ENCODE measurements at regions not wholly inside any gene's neighbourhood (a gene's known extent, or its start where the extent isn't known, plus 50 kb on each side); places are given as distances from the start of the nearest gene placed in this dataset.

DNA sequence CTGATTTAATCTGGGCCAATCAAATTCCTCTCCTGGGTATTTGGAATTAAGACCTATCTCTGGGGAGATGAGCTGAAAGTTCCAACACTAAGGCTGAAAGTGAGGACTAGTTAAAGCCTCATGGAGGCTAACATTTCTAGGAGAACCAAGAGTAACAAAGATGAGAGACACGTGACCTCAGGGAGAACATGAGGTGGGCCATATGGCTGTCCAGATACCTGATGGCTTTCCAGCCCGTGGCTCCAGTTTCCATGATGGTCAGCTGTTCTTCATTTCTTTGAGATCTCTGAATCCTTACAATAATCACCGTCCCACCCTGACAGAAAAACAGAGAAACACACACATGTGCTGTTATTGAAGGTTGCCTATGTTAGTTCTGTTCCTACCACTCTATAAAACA, 66.1 kb downstream of the LEPR start:
- Mint-ChIP-seq H3K27ac (ENCODE audit: low read depth) (no peak overlapping the region), H3K36me3 (ENCODE audit: insufficient read depth) (no peaks in the 10 kb centered on the region), H3K4me3 (no peak overlapping the region), H3K9me3 (no peaks in the 10 kb centered on the region), H3K4me1 (no peaks in the 10 kb centered on the region), H3K27me3 (no peaks in the 10 kb centered on the region)
- no peak for ATAC-seq (replicated peaks; ENCODE audit: extremely low read depth, poor library complexity, severe bottlenecking)
- no peak for DNase-seq (ENCODE audit: low spot score in 2 of 2)

DNA sequence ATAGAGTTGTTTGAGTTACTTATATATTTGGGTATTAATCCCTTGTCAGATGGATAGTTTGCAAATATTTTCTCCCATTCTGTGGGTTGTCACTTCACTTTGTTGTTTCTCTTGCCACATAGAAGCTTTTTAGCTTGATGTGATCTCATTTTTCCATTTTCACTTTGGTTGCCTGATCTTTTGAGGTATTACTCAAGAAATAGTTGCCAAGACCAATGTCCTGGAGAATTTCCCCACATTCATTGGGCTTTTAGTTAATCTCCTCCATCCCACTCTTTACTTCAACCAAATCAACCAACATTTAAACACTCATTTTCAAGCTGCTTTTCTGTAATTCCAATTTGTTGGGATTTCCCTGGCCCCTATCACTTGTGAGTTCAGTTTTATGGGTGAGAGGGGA, 69.0 kb downstream of the LEPR start:
- no peak for ATAC-seq (replicated peaks; ENCODE audit: extremely low read depth, poor library complexity, severe bottlenecking)
- H3K27ac Mint-ChIP-seq (ENCODE audit: low read depth), result no peak overlapping the region
- DNase-seq (ENCODE audit: low spot score in 2 of 2), result no peak
- H3K4me3 Mint-ChIP-seq, result no peak overlapping the region
- no peaks in the 10 kb centered on the region for H3K36me3 Mint-ChIP-seq (ENCODE audit: insufficient read depth)
- no peaks in the 10 kb centered on the region for H3K4me1 Mint-ChIP-seq
- H3K9me3 Mint-ChIP-seq, result no peaks in the 10 kb centered on the region
- no peaks in the 10 kb centered on the region for H3K27me3 Mint-ChIP-seq

- Mint-ChIP-seq H3K36me3 (ENCODE audit: insufficient read depth) (no peaks in the 10 kb centered on the region), H3K27ac (ENCODE audit: low read depth) (no peak overlapping the region), H3K27me3 (no peaks in the 10 kb centered on the region), H3K9me3 (no peaks in the 10 kb centered on the region), H3K4me1 (no peaks in the 10 kb centered on the region), H3K4me3 (no peak overlapping the region)
- ATAC-seq (replicated peaks; ENCODE audit: extremely low read depth, poor library complexity, severe bottlenecking), result no peak
- no peak for DNase-seq (ENCODE audit: low spot score in 2 of 2)
Observed at GRCh38 chr1:65490231-65491009, 70.0 kb downstream of the LEPR start.

GRCh38 chr1:65491472-65491871, 71.0 kb downstream of the LEPR start:
- H3K36me3 Mint-ChIP-seq (ENCODE audit: insufficient read depth), result no peaks in the 10 kb centered on the region
- no peak overlapping the region for H3K4me3 Mint-ChIP-seq
- no peaks in the 10 kb centered on the region for H3K9me3 Mint-ChIP-seq
- H3K27me3 Mint-ChIP-seq, result no peaks in the 10 kb centered on the region
- no peak overlapping the region for H3K27ac Mint-ChIP-seq (ENCODE audit: low read depth)
- H3K4me1 Mint-ChIP-seq, result no peaks in the 10 kb centered on the region
- DNase-seq (ENCODE audit: low spot score in 2 of 2) (no peak), ATAC-seq (replicated peaks; ENCODE audit: extremely low read depth, poor library complexity, severe bottlenecking) (no peak)

- DNase-seq (ENCODE audit: low spot score in 2 of 2) (no peak), ATAC-seq (replicated peaks; ENCODE audit: extremely low read depth, poor library complexity, severe bottlenecking) (no peak)
- Mint-ChIP-seq H3K27ac (ENCODE audit: low read depth) (no peak overlapping the region), H3K27me3 (no peaks in the 10 kb centered on the region), H3K4me1 (no peaks in the 10 kb centered on the region), H3K36me3 (ENCODE audit: insufficient read depth) (no peaks in the 10 kb centered on the region), H3K9me3 (no peaks in the 10 kb centered on the region), H3K4me3 (no peak overlapping the region)
Observed at GRCh38 chr1:65493802-65494201, 73.3 kb downstream of the LEPR start.

DNA sequence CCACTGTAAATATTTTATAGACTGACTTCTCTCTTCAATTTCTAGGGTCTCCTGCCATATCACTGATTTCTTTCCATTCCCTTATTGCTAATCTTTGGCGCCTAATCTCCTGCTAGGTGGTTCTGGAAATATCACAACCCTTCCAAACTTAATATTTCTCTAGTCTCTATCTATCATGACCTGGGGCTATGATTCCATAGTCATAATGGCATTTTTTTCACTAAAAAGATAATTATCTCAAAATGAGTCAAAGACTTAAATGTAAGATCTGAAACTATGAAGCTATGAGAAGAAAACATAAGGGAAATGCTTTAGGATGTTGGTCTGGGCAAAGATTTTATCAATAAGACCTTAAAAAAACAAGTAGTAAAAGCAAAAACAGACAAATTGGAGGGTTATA, 74.2 kb downstream of the LEPR start:
- ATAC-seq (replicated peaks; ENCODE audit: extremely low read depth, poor library complexity, severe bottlenecking) (no peak), DNase-seq (ENCODE audit: low spot score in 2 of 2) (no peak)
- H3K4me1 Mint-ChIP-seq, result no peaks in the 10 kb centered on the region
- H3K27me3 Mint-ChIP-seq, result no peaks in the 10 kb centered on the region
- H3K4me3 Mint-ChIP-seq, result no peak overlapping the region
- no peaks in the 10 kb centered on the region for H3K9me3 Mint-ChIP-seq
- no peak overlapping the region for H3K27ac Mint-ChIP-seq (ENCODE audit: low read depth)
- no peaks in the 10 kb centered on the region for H3K36me3 Mint-ChIP-seq (ENCODE audit: insufficient read depth)

DNA sequence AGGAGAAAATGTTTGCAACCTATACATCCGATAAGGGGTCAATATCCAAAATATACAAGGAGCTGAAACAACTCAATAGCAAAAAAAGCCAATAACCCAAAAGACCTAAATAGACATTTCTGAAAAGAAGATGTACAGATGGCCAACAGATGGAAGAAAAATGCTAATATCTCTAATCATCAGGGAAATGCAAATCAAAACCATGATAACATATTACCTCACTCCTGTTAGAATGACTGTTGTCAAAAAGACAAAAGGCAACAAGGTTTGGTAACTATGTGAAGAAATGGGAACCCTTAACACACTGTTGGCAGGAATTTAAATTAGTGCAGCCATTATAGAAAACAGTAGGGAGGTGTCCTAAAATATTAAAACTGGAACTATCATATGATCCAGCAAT, 74.7 kb downstream of the LEPR start:
- H3K27ac Mint-ChIP-seq (ENCODE audit: low read depth), result no peak overlapping the region
- ATAC-seq (replicated peaks; ENCODE audit: extremely low read depth, poor library complexity, severe bottlenecking) (no peak), DNase-seq (ENCODE audit: low spot score in 2 of 2) (no peak)
- no peak overlapping the region for H3K4me3 Mint-ChIP-seq
- H3K9me3 Mint-ChIP-seq, result no peaks in the 10 kb centered on the region
- no peaks in the 10 kb centered on the region for H3K27me3 Mint-ChIP-seq
- no peaks in the 10 kb centered on the region for H3K4me1 Mint-ChIP-seq
- H3K36me3 Mint-ChIP-seq (ENCODE audit: insufficient read depth), result no peaks in the 10 kb centered on the region

DNA sequence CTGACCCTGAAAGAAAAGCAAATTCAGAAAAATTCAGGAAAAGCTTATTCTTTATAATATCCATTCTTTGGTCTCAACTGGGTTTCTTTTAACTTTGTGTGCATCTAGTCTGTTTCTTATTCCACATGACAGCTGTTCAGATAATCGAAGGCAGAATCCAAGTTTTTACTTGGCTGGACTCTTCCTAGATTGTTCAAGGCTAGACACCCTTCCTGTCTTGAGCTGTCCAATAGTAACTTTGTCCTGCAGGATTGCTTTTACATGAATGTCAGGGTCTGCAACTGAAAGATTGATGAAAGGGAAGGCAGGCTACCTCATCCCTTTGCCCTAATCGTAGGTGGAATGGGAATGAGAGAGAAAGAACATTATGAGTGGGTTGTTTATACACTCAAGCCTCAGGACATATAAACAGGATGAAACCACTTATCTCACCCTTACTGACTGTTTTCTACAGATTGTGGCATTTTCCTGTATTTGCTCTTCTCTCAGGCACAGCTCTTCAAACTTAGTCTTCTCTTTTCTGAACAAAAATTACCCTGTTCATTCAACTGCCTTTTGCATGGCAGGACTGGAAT, 76.9 kb downstream of the LEPR start:
- DNase-seq (ENCODE audit: low spot score in 2 of 2) (no peak), ATAC-seq (replicated peaks; ENCODE audit: extremely low read depth, poor library complexity, severe bottlenecking) (no peak)
- Mint-ChIP-seq H3K4me1 (no peaks in the 10 kb centered on the region), H3K36me3 (ENCODE audit: insufficient read depth) (no peaks in the 10 kb centered on the region), H3K27me3 (no peaks in the 10 kb centered on the region), H3K27ac (ENCODE audit: low read depth) (no peak overlapping the region), H3K4me3 (no peak overlapping the region), H3K9me3 (no peaks in the 10 kb centered on the region)

DNA sequence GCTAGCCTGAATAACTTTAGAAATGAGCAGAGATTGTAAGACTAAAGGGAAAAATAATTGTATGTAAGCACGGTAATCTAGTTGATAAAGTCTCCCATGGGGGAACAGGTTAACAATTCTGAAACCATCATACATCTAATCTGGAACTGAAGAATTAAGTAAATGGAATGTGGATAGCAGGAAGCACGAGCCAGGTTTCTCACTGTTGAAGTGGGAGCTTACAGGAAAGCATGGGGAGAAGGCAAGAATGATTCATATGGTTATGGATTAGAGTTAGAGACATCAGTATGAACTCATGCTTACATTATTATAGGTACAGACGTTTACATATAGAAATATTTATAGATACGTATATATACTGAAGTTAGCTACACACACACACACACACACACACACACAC, 83.0 kb downstream of the LEPR start:
- Mint-ChIP-seq H3K9me3 (no peaks in the 10 kb centered on the region), H3K36me3 (ENCODE audit: insufficient read depth) (no peaks in the 10 kb centered on the region), H3K4me3 (no peak overlapping the region), H3K27ac (ENCODE audit: low read depth) (no peak overlapping the region), H3K4me1 (no peaks in the 10 kb centered on the region), H3K27me3 (no peaks in the 10 kb centered on the region)
- DNase-seq (ENCODE audit: low spot score in 2 of 2) (no peak), ATAC-seq (replicated peaks; ENCODE audit: extremely low read depth, poor library complexity, severe bottlenecking) (no peak)

DNA sequence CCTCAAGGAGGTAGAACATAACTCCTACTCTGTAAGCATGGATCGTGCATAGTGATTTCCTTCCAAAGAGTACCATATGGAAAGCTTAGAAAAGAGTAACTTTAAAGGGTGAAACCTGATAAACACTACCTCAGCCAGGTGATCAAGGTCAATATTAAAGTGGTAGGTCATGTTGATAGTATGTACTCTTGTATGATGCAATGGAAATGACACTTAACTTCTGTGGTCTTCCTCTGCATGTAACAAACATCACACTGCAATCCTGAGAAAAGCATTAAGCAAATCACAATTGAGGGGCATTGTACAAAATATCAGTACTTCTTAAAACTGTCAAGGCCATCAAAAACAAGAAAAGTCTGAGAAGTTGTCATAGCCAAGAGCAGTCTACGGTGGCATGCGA, 83.8 kb downstream of the LEPR start:
- no peak overlapping the region for H3K27ac Mint-ChIP-seq (ENCODE audit: low read depth)
- H3K9me3 Mint-ChIP-seq, result no peaks in the 10 kb centered on the region
- H3K27me3 Mint-ChIP-seq, result no peaks in the 10 kb centered on the region
- H3K36me3 Mint-ChIP-seq (ENCODE audit: insufficient read depth), result no peaks in the 10 kb centered on the region
- H3K4me3 Mint-ChIP-seq, result no peak overlapping the region
- DNase-seq (ENCODE audit: low spot score in 2 of 2) (no peak), ATAC-seq (replicated peaks; ENCODE audit: extremely low read depth, poor library complexity, severe bottlenecking) (no peak)
- H3K4me1 Mint-ChIP-seq, result no peaks in the 10 kb centered on the region

DNA sequence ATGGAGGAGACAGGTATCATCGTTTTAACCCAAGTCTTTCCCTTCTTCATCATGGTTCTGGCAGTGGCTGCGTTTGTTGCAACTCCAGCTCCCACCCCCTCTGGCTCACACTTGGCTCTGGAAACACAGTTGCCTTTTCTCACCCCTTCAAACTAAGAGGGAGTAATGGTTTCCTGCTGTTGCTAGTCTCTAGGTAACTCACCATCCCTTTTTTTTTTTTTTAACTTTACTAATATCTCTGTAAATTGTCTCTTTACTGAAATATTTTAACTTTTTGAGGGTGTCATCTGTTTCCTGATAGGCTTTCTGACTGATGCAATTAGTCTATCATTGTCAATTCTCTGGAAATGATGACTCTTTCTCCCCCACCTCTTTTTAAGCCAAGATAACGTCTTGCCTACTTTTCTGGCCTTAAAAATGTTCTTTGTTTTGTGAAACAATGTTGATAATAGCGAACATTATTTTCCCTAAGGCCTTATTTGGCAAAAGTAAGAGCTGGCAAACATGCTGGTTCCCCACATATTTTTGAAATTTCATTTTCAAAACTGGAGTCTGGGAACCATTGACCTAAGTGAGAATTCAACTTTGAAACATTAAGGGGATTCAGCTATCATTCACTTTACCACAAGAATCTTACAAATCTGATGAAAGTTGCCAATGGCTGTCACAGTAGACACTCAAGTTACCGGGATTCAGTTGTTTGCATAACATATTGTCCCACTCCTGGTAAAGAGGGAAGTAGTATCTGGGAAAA, 85.3 kb downstream of the LEPR start:
- no peak overlapping the region for H3K27ac Mint-ChIP-seq (ENCODE audit: low read depth)
- H3K27me3 Mint-ChIP-seq, result peaks cover 7% of the 10 kb centered on the region
- H3K4me1 Mint-ChIP-seq, result no peaks in the 10 kb centered on the region
- no peaks in the 10 kb centered on the region for H3K36me3 Mint-ChIP-seq (ENCODE audit: insufficient read depth)
- ATAC-seq (replicated peaks; ENCODE audit: extremely low read depth, poor library complexity, severe bottlenecking) (no peak), DNase-seq (ENCODE audit: low spot score in 2 of 2) (no peak)
- no peak overlapping the region for H3K4me3 Mint-ChIP-seq
- no peaks in the 10 kb centered on the region for H3K9me3 Mint-ChIP-seq

- no peak for DNase-seq (ENCODE audit: low spot score in 2 of 2)
- Mint-ChIP-seq H3K36me3 (ENCODE audit: insufficient read depth) (no peaks in the 10 kb centered on the region), H3K9me3 (no peaks in the 10 kb centered on the region), H3K27ac (ENCODE audit: low read depth) (no peak overlapping the region), H3K4me1 (no peaks in the 10 kb centered on the region), H3K27me3 (peaks cover 7% of the 10 kb centered on the region), H3K4me3 (no peak overlapping the region)
- ATAC-seq (replicated peaks; ENCODE audit: extremely low read depth, poor library complexity, severe bottlenecking), result no peak
Observed at GRCh38 chr1:65508051-65508450, 87.6 kb downstream of the LEPR start.
